Fibroblast of lung (primary cell): ENCODE measurements at regions not wholly inside any gene's neighbourhood (a gene's known extent, or its start where the extent isn't known, plus 50 kb on each side); places are given as distances from the start of the nearest gene placed in this dataset.

Experiments
- CTCF ChIP-seq, 2 donors: IDR thresholded peaks in 1 of 2; conservative IDR thresholded peaks in 1 of 2; 1 replicate in 1 of 2; 2 replicates in 1 of 2; pipeline ENCODE4 v1.5.1; 2011 to 2012; ENCODE audit warnings: low read length in 2 of 2, control low read depth in 1 of 2, inconsistent platforms in 1 of 2, low read depth in 1 of 2, mild to moderate bottlenecking in 1 of 2
- EZH2 ChIP-seq: IDR thresholded peaks from 2 replicates; pipeline ENCODE4 v1.5.1; 2012; ENCODE audit warnings: low read length, control low read depth, mild to moderate bottlenecking; ENCODE audit errors: missing control alignments

GRCh38 chr17:14910916-14911315, 354.2 kb downstream of the PMP22 start:
- TF ChIP-seq CTCF (conservative IDR thresholded peaks at IDR 0.05 in 1 of 2, IDR thresholded peaks at IDR 0.05 in 1 of 2; ENCODE audit: low read depth in 1 of 2, low read length in 2 of 2) (no peak), EZH2 (no peak)
